ENCODE measurements at regions not wholly inside any gene's neighbourhood (a gene's known extent, or its start where the extent isn't known, plus 50 kb on each side); places are given as distances from the start of the nearest gene placed in this dataset.

GRCh38 chr15:92224843-92225242 lies 168.8 kb upstream of the ST8SIA2 start:
- no peak for DNase-seq (ENCODE audit: low spot score)

GRCh38 chr15:92226020-92226612 lies 167.6 kb upstream of the ST8SIA2 start:
- DNase-seq (ENCODE audit: low spot score) = no peak

- no peak for DNase-seq (ENCODE audit: low spot score)
Observed at GRCh38 chr15:92228830-92229229, 164.9 kb upstream of the ST8SIA2 start.

GRCh38 chr15:92231461-92231860 lies 162.2 kb upstream of the ST8SIA2 start:
- no peak for DNase-seq (ENCODE audit: low spot score)

GRCh38 chr15:92232317-92232716 lies 161.4 kb upstream of the ST8SIA2 start:
- no peak for DNase-seq (ENCODE audit: low spot score)

GRCh38 chr15:92232876-92233275 lies 160.8 kb upstream of the ST8SIA2 start:
- no peak for DNase-seq (ENCODE audit: low spot score)

GRCh38 chr15:92243227-92243626 lies 150.5 kb upstream of the ST8SIA2 start:
- no peak for DNase-seq (ENCODE audit: low spot score)

- DNase-seq (ENCODE audit: low spot score) = no peak
Observed at GRCh38 chr15:92244703-92245102, 149.0 kb upstream of the ST8SIA2 start.

- no peak for DNase-seq (ENCODE audit: low spot score)
Observed at GRCh38 chr15:92247649-92248242, 145.9 kb upstream of the ST8SIA2 start.

- DNase-seq (ENCODE audit: low spot score) = no peak
Observed at GRCh38 chr15:92266796-92267685, 126.6 kb upstream of the ST8SIA2 start.

GRCh38 chr15:92268900-92269299 lies 124.8 kb upstream of the ST8SIA2 start:
- no peak for DNase-seq (ENCODE audit: low spot score)

GRCh38 chr15:92271179-92271578 lies 122.5 kb upstream of the ST8SIA2 start:
- DNase-seq (ENCODE audit: low spot score) = no peak

- no peak for DNase-seq (ENCODE audit: low spot score)
Observed at GRCh38 chr15:92272106-92272505, 121.6 kb upstream of the ST8SIA2 start.

GRCh38 chr15:92273286-92273685 lies 120.4 kb upstream of the ST8SIA2 start:
- DNase-seq (ENCODE audit: low spot score) = no peak

- DNase-seq (ENCODE audit: low spot score) = no peak
Observed at GRCh38 chr15:92273723-92274122, 120.0 kb upstream of the ST8SIA2 start.

- no peak for DNase-seq (ENCODE audit: low spot score)
Observed at GRCh38 chr15:92277776-92278175, 115.9 kb upstream of the ST8SIA2 start.

- no peak for DNase-seq (ENCODE audit: low spot score)
Observed at GRCh38 chr15:92283813-92284212, 109.9 kb upstream of the ST8SIA2 start.

GRCh38 chr15:92288755-92289154 lies 104.9 kb upstream of the ST8SIA2 start:
- DNase-seq (ENCODE audit: low spot score) = no peak

GRCh38 chr15:92289733-92290132 lies 103.9 kb upstream of the ST8SIA2 start:
- no peak for DNase-seq (ENCODE audit: low spot score)

GRCh38 chr15:92290359-92290992 lies 103.2 kb upstream of the ST8SIA2 start:
- no peak for DNase-seq (ENCODE audit: low spot score)

GRCh38 chr15:92291900-92292299 lies 101.8 kb upstream of the ST8SIA2 start:
- DNase-seq (ENCODE audit: low spot score) = no peak

GRCh38 chr15:92294759-92295158 lies 98.9 kb upstream of the ST8SIA2 start:
- DNase-seq (ENCODE audit: low spot score) = no peak
